Endothelial cell of umbilical vein (primary cell): ENCODE measurements at regions not wholly inside any gene's neighbourhood (a gene's known extent, or its start where the extent isn't known, plus 50 kb on each side); places are given as distances from the start of the nearest gene placed in this dataset.

ENCODE experiments used
- BruUV-seq: library from RNA; stranded (reverse); fragments of 400-500 nt; replicated peaks from 2 replicates; lab custom pipeline; 2021; lab: Mats Ljungman, UMichigan
- CTCF ChIA-PET: fragments of 300-600, 350-600 bp; sonication (Branson Sonifier 250); formaldehyde crosslinking; loops from one replicate; lab custom pipeline; 2021; ENCODE audit warnings: antibody characterized with exemption, inconsistent platforms; lab: Charles Lee
- POLR2A ChIA-PET: fragments of 300-600, 350-600 bp; sonication (Branson Sonifier 250); formaldehyde crosslinking; loops from one replicate; lab custom pipeline; 2021; ENCODE audit warnings: antibody characterized with exemption, inconsistent platforms; lab: Charles Lee
- DNase-seq: peaks from one replicate; pipeline ENCODE4 v3.0.0-alpha.2; 2011; ENCODE audit warnings: low read depth, low spot score
- FAIRE-seq: peaks from 2 replicates; lab custom pipeline; 2011; peaks lifted over from hg19 to GRCh38; lab: Jason Lieb, UNC
- H2AFZ ChIP-seq: 2 replicates; pipeline ENCODE4 v1.6.0; 2012; ENCODE audit warnings: low read depth, low read length, control low read depth, inconsistent platforms
- H3K27ac ChIP-seq: 2 replicates; pipeline ENCODE4 v1.5.1; 2011; ENCODE audit warnings: low read depth, mild to moderate bottlenecking, control low read depth, low read length, moderate library complexity; ENCODE audit not compliant: insufficient read depth
- H3K27me3 ChIP-seq, 2 experiments: 2 replicates each; pipeline versions ENCODE4 v1.6.0 to v1.6.1; 2011; ENCODE audit warnings: low read length in 2 of 2, mixed read lengths in 1 of 2; ENCODE audit not compliant: control insufficient read depth in 2 of 2, insufficient read depth in 2 of 2
- H3K36me3 ChIP-seq, 2 experiments: 2 replicates in 1 of 2; 3 replicates in 1 of 2; pipeline ENCODE4 v1.5.1; 2011; ENCODE audit warnings: low read length in 2 of 2, mild to moderate bottlenecking in 1 of 2, moderate library complexity in 1 of 2; ENCODE audit not compliant: control insufficient read depth in 2 of 2, insufficient read depth in 2 of 2; ENCODE audit errors: extremely low read depth in 1 of 2
- H3K4me1 ChIP-seq: 3 replicates; pipeline ENCODE4 v1.5.1; 2011; ENCODE audit warnings: mild to moderate bottlenecking, low read length; ENCODE audit not compliant: control insufficient read depth, insufficient read depth; ENCODE audit errors: extremely low read depth
- H3K4me2 ChIP-seq: 2 replicates; pipeline ENCODE4 v1.6.1; 2011; ENCODE audit warnings: low read length, control low read depth, mixed read lengths; ENCODE audit not compliant: insufficient read depth
- H3K4me3 ChIP-seq, 3 experiments: fragments of 200-600 bp in 1 of 3; sonication (generic), shearing (Covaris generic) in 1 of 3; replicated peaks in 1 of 3; 2 replicates each; pipeline ENCODE4 v1.5.1; 2011 to 2016; ENCODE audit warnings: control low read depth in 3 of 3, low read length in 3 of 3, mild to moderate bottlenecking in 2 of 3, inconsistent platforms in 1 of 3, low read depth in 1 of 3, moderate library complexity in 1 of 3; ENCODE audit not compliant: insufficient read depth in 1 of 3
- H3K79me2 ChIP-seq: 2 replicates; pipeline ENCODE4 v1.6.0; 2012; ENCODE audit warnings: low read length, inconsistent platforms; ENCODE audit not compliant: control insufficient read depth, insufficient read depth
- H3K9ac ChIP-seq: replicated peaks from 2 replicates; pipeline ENCODE3; 2011; ENCODE audit warnings: low read length, control low read depth; ENCODE audit not compliant: insufficient read depth; ENCODE audit errors: extremely low read depth
- H3K9me1 ChIP-seq: replicated peaks from 3 replicates; pipeline ENCODE4 v1.6.0; 2011; ENCODE audit warnings: mild to moderate bottlenecking, low read length; ENCODE audit not compliant: control insufficient read depth, insufficient read depth; ENCODE audit errors: extremely low read depth
- H3K9me3 ChIP-seq: replicated peaks from 2 replicates; pipeline ENCODE4 v1.5.1; 2012; ENCODE audit warnings: low read length, inconsistent platforms; ENCODE audit not compliant: control insufficient read depth, insufficient read depth
- H4K20me1 ChIP-seq: replicated peaks from 2 replicates; pipeline ENCODE3; 2011; ENCODE audit warnings: mild to moderate bottlenecking, low read length; ENCODE audit not compliant: control insufficient read depth, insufficient read depth; ENCODE audit errors: extremely low read depth
- EZH2 ChIP-seq: IDR thresholded peaks from 2 replicates; pipeline ENCODE4 v1.6.1; 2012; ENCODE audit warnings: borderline replicate concordance, low read depth, mild to moderate bottlenecking, moderate library complexity, low read length, inconsistent platforms; ENCODE audit not compliant: severe bottlenecking
- FOS ChIP-seq: IDR thresholded peaks from 2 replicates; pipeline ENCODE4 v1.6.1; 2011; ENCODE audit warnings: mild to moderate bottlenecking, low read length, moderate library complexity, borderline replicate concordance; ENCODE audit not compliant: insufficient read depth
- GATA2 ChIP-seq: IDR thresholded peaks from 2 replicates; pipeline ENCODE4 v1.7.0; 2011; ENCODE audit warnings: low read depth, mild to moderate bottlenecking, moderate library complexity, mixed read lengths, low read length; ENCODE audit not compliant: insufficient read length, insufficient read depth
- JUN ChIP-seq: IDR thresholded peaks from 2 replicates; pipeline ENCODE4 v1.6.1; 2011; ENCODE audit warnings: borderline replicate concordance, low read depth; ENCODE audit not compliant: insufficient read length, insufficient read depth
- MYC ChIP-seq: IDR thresholded peaks from one replicate; pipeline ENCODE4 v1.6.1; 2011; ENCODE audit warnings: mild to moderate bottlenecking, low read depth, low read length
- POLR2A ChIP-seq: IDR thresholded peaks from 2 replicates; pipeline ENCODE4 v1.6.1; 2012; ENCODE audit warnings: low read depth, mild to moderate bottlenecking, control low read depth, low read length
- POLR2AphosphoS5 ChIP-seq: IDR thresholded peaks from 2 replicates; pipeline ENCODE4 v1.6.1; 2012; ENCODE audit warnings: low read depth, mild to moderate bottlenecking, control low read depth, low read length, moderate library complexity; ENCODE audit not compliant: insufficient read depth
- dilution Hi-C: fragments of 300-500 bp; cut with MboI; formaldehyde crosslinking; loops from one replicate; pipeline ENCODE4 v1.15.0; 2019; ENCODE audit warnings: low sequenced_read_pairs; ENCODE audit not compliant: extremely low pct_ligation_motif_present
- intact Hi-C: fragments of 100-400 bp; cut with micrococcal nuclease; formaldehyde crosslinking; loops from one replicate; pipeline ENCODE4 v1.10.0; 2022
- TF ChIP-seq, protein P1 (sequence below): IDR thresholded peaks from 2 replicates; pipeline ENCODE4 v1.6.1; 2011; ENCODE audit not compliant: insufficient read depth, insufficient read length
- TF ChIP-seq, protein P2 (sequence below), 2 donors: IDR thresholded peaks; 1 replicate in 1 of 2; 2 replicates in 1 of 2; pipeline ENCODE4 v1.5.1; 2011; ENCODE audit warnings: low read length in 2 of 2, mild to moderate bottlenecking in 2 of 2, moderate library complexity in 2 of 2, control low read depth in 1 of 2, inconsistent platforms in 1 of 2, low read depth in 1 of 2; ENCODE audit not compliant: insufficient read depth in 1 of 2; ENCODE audit errors: extremely low read depth in 1 of 2

DNA sequence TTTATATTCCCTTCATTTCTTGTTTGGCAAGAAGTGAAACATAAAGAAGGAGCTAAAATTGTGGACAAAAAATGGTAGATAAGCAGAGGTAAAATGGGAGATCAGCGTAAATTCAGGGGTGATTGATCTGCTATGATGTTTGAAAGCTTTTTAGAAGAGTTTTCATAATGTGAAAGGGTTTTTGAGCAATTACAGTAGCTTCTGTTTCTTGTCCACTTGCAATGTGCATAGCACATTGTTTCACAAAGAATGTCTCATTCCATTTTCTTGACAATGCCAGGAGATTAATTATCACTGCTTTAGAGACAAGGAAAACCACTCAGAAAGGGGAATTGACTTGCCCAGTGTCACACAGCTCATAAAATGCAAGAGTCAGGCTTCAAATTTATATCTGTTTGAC, 65.9 kb upstream of the PLPPR4 start:
- peaks cover 0 to 4% of the 10 kb centered on the region in 2 experiments for H3K27me3 ChIP-seq
- FAIRE-seq (no peak), DNase-seq (no peak)
- no peaks in the 10 kb centered on the region for H3K36me3 ChIP-seq
- no TSS peak for BruUV-seq
- H3K9me3 ChIP-seq = no peaks in the 10 kb centered on the region
- no peak overlapping the region for H3K4me2 ChIP-seq
- TF ChIP-seq, protein P1, sequence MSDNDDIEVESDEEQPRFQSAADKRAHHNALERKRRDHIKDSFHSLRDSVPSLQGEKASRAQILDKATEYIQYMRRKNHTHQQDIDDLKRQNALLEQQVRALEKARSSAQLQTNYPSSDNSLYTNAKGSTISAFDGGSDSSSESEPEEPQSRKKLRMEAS = no peak
- no peak for TF ChIP-seq MYC
- TF ChIP-seq JUN = no peak
- H3K9ac ChIP-seq = no peak overlapping the region
- dilution Hi-C loops (no loop called here), intact Hi-C loops (no loop called here)
- CTCF ChIA-PET = interaction anchor here (0.5 to 2.1 kb wide), 9 partner anchors 8 to 509 kb away, joined by 3 to 6 read pairs (median 3); no protein-coding TSS in a partner anchor
- no peak overlapping the region for H3K27ac ChIP-seq
- H2AFZ ChIP-seq = no peak overlapping the region
- no peaks in the 10 kb centered on the region for H3K79me2 ChIP-seq
- H3K4me3 ChIP-seq = no peak overlapping the region
- H4K20me1 ChIP-seq = no peaks in the 10 kb centered on the region
- H3K4me1 ChIP-seq = no peaks in the 10 kb centered on the region
- POLR2A ChIA-PET = no interaction called here
- H3K9me1 ChIP-seq = no peaks in the 10 kb centered on the region

DNA sequence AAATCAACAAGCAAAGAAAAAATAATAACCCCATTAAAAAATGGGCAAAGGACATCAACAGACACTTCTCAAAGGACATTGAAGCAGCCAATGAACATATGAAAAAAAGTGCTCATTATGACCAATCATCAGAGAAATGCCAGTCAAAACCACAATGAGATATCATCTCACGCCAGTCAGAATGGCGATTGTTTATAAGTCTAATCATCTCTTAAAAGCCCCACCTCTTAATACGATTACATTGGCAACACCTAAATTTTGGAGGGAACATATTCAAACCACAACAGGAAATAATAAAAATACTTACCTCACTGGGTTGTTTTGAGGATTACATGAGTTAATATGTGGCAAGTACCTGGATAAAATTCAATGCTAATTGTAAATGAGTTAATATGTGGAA, 57.1 kb upstream of the PLPPR4 start:
- POLR2A ChIA-PET = no interaction called here
- Histone ChIP-seq H3K27ac (no peak overlapping the region), H3K9me3 (no peaks in the 10 kb centered on the region), H2AFZ (no peak overlapping the region), H4K20me1 (no peaks in the 10 kb centered on the region), H3K9ac (no peak overlapping the region), H3K9me1 (no peaks in the 10 kb centered on the region), H3K4me3 (no peak overlapping the region), H3K36me3 (no peaks in the 10 kb centered on the region), H3K27me3 (no peaks in the 10 kb centered on the region), H3K79me2 (no peaks in the 10 kb centered on the region), H3K4me2 (no peak overlapping the region), H3K4me1 (no peaks in the 10 kb centered on the region)
- CTCF ChIA-PET = interaction anchor here (0.7 to 1.0 kb wide), 2 partner anchors 9 to 11 kb away, joined by 3 read pairs; no protein-coding TSS in a partner anchor
- BruUV-seq = no TSS peak
- intact Hi-C loops (loop anchor here (2.0 kb wide), 1 partner anchor 18 kb away; no protein-coding TSS in a partner anchor), dilution Hi-C loops (no loop called here)
- no peak for FAIRE-seq
- TF ChIP-seq GATA2 (no peak), FOS (no peak), POLR2A (no peak), POLR2AphosphoS5 (no peak), JUN (no peak), EZH2 (no peak), MYC (no peak)
- TF ChIP-seq, protein P2, sequence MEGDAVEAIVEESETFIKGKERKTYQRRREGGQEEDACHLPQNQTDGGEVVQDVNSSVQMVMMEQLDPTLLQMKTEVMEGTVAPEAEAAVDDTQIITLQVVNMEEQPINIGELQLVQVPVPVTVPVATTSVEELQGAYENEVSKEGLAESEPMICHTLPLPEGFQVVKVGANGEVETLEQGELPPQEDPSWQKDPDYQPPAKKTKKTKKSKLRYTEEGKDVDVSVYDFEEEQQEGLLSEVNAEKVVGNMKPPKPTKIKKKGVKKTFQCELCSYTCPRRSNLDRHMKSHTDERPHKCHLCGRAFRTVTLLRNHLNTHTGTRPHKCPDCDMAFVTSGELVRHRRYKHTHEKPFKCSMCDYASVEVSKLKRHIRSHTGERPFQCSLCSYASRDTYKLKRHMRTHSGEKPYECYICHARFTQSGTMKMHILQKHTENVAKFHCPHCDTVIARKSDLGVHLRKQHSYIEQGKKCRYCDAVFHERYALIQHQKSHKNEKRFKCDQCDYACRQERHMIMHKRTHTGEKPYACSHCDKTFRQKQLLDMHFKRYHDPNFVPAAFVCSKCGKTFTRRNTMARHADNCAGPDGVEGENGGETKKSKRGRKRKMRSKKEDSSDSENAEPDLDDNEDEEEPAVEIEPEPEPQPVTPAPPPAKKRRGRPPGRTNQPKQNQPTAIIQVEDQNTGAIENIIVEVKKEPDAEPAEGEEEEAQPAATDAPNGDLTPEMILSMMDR (IDR thresholded peaks at IDR 0.05; ENCODE audit: extremely low read depth in 1 of 2, insufficient read depth in 1 of 2, low read depth in 1 of 2, low read length in 2 of 2) = no peak
- TF ChIP-seq, protein P1 = no peak
- DNase-seq = no peak
